ENCODE measurements at regions not wholly inside any gene's neighbourhood (a gene's known extent, or its start where the extent isn't known, plus 50 kb on each side); places are given as distances from the start of the nearest gene placed in this dataset.
"Not testable (repeated sequence)": the region's sequence is repeated elsewhere in the genome, so short reads cannot be mapped to it uniquely, and the experiment has no call there.

DNA sequence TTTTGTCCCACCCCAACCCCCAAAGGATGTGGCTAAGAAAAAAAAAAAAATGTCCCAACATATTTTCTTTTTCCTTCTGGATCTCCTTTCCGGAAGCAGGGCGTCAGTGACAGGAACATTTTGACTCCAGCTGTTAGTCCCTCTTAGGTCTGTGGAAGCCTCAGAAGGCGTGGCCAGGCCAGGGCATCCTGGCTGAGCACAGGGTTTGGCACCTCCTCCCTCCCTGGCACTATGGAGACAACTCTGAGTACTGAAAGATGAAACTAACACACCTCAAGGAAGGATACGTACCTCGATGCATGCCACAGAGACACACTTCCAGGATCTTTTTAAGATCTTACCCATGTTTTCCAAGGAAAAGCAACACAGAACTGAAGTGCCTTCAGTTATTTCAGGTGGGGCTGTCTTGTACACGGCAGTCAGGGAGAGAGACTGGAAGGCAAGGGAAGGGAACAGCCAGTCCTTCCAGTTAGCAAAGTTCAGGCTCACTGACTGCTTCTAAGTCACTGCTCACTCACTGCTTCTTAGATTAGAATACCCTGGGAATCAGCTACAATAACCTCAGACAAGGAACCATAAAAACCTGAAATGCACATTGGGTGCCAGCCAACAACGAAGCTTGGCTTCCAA, 406.9 kb upstream of the NPAP1 start:
- not testable (repeated sequence) for TF ChIP-seq CTCF (IDR thresholded peaks at IDR 0.05; ENCODE audit: low read depth, low read length); EZH2phosphoT487 (IDR thresholded peaks at IDR 0.05; ENCODE audit: low read depth)
